Right kidney (tissue), 1 donor: ENCODE measurements at regions not wholly inside any gene's neighbourhood (a gene's known extent, or its start where the extent isn't known, plus 50 kb on each side); places are given as distances from the start of the nearest gene placed in this dataset.
"Not testable (repeated sequence)": the region's sequence is repeated elsewhere in the genome, so short reads cannot be mapped to it uniquely, and the experiment has no call there.

ENCODE experiments used
- DNase-seq: peaks from one replicate; pipeline ENCODE4 v3.0.0-alpha.2; 2016

DNA sequence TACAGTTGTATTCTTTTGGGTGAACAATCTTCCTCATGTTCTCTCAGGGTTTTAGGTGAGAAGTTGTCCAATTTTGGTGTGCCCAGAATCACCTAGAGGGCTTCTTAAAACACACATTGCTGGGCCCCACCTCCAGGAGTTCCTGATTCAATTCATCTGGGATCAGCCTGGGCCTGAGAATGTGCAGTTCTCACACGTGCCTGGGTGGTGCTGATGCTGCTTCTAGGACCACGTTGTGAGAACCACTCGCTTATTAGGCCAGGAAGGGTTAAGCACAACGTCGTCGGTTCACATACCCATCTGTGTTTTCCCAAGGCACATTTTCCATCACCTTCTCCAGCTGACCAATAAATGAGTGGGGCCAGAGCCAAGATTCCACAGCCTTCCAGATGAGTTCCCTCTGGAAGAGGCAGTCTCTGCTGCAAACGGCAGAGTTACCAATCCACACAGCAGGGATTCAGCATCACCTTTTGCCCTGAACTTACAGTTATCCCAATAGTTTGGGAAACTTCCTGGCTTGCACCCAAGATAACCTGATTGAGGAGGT lies 277.7 kb upstream of the HNRNPA3 start:
- no peak for DNase-seq

DNA sequence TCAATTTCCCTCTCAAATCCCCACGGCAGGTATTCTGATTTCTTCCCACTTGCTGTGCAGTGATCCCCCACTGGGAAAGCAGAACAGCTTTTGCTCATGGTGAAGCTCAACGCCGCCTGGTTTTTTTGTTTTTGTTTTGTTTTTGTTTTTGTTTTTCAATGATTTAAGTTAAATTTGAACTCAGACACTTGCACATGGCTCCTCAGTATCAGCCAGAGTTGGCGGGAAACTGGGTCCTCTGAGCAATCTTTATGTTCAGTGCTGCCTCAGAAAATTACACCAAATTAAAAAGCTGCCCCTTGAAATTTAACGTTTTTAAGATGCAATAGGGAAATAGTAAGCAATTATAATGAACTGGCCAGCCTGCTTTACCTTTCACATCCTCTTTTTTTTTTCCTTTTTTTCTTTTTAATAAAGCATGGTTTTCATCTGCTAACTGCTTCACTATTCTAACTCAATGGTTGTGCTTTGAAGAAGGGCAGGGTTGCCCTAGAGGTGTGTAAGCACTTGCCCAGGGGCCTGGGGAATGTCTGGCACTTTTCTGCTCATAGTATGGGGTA lies 277.0 kb upstream of the HNRNPA3 start:
- DNase-seq = no peak

DNA sequence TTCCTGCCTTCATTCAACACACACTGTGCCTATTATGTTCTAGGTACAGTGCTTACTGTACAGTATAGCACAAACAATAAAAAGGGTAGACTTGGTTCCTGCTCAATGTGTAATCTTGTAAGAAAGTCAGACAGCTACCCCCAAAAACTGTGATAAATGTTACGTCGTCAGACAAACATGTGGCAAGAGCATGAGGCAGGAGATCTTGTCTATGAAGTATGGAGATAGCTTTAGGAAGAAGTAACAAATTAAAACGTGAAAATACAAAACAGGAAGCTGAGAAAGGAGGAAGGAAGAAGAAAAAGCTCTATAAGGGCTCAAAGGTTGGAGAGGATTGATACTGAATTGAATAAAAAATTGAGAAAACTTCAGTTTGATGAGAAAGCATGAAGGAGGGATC lies 276.2 kb upstream of the HNRNPA3 start:
- DNase-seq = no peak

DNA sequence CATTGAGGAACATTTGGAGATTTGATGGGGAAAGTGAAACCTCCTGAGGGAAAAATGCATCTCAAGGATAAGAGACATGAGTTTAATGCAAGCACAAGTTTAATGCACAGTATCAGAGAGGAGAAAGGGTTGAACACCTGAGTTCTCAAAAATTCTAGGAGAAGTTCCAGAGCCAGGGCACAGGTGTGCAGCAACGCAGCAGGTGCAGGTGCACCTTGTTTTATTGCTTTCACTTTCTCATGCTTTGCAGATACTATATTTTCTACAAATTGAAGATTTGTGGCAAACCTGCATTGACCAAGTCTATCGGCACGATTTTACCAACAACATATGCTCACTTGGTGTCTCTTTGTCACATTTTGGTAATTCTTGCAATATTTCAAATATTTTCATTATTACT lies 267.6 kb upstream of the HNRNPA3 start:
- no peak for DNase-seq

DNA sequence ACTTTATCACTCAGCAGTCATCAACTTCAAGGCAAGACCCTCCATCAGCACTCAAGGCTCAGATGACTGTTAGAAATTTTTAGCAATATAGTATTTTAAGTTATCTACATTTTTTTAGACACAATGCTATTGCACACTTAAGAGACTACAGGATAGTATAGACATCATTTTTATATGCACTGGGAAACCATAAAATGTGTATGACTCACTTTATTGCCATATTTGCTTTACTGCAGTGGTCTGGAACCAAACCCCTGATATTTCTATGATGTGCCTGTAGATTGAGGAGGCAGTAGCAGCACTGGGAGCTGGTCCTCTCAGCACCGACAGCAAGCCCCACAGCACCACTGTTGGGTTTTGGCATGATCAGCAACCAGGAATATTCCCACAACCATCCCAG lies 264.8 kb upstream of the HNRNPA3 start:
- DNase-seq = no peak

DNA sequence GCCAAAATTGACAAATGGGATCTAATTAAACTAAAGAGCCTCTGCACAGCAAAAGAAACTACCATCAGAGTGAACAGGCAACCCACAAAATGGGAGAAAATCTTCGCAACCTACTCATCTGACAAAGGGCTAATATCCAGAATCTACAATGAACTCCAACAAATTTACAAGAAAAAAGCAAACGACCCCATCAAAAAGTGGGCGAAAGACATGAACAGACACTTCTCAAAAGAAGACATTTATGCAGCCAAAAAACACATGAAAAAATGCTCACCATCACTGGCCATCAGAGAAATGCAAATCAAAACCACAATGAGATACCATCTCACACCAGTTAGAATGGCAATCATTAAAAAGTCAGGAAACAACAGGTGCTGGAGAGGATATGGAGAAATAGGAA lies 261.4 kb upstream of the HNRNPA3 start:
- not testable (repeated sequence) for DNase-seq

DNA sequence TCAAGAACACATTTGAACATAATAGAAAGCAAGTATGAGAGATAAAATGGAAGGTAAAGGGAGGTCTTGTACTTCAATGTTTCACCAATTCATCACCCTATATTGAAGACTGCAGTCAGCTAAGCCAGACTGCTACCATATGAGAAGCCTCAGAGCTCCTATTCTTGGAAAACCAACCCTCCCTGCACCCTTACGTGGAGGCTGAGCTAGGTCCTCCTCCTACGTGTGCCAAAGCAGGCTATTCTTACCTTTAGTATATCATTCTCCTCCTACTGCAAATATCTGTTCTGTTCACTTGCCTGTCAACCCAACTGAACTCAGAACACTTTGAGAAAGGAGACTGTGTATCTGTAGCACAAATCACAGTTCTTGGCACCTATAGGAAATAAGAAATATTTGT lies 255.8 kb upstream of the HNRNPA3 start:
- no peak for DNase-seq

DNA sequence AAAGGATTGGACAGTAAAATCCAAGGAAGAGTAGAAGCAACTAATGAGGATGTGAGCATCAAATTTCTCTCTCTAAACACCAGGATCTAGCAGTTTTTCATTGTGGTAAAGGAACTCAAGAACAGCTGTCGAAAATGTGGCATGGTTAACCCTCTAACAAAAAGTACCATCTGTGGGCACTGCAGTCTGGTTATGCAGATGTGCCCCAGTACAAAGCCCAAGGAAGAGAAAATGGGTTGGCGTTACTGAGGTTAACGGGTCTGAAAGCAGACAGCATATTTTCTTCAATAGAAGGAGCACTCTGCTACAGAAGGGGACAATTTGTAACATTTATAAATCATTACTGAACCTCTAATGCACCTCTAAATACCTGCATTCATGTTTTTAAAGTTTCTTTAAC lies 253.0 kb upstream of the HNRNPA3 start:
- DNase-seq = no peak

DNA sequence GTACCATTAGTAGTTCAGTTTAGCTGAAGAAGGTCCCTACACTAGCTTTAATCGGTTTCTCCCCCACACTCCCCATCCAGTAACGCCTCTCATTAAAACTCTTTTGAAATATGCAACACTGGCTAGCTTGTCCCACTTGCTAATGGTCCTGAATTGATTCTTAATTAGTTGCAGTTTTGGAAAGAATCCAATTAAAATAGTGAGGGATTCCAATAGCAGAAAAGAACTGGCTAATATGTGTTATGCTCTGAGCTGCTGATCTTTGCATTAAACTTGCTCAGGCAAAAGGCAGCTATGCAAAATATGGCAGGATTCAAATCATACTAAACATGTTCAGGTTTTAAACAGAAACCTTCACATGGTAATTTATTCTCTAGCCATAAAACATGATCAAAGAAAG lies 252.5 kb upstream of the HNRNPA3 start:
- DNase-seq = no peak

DNA sequence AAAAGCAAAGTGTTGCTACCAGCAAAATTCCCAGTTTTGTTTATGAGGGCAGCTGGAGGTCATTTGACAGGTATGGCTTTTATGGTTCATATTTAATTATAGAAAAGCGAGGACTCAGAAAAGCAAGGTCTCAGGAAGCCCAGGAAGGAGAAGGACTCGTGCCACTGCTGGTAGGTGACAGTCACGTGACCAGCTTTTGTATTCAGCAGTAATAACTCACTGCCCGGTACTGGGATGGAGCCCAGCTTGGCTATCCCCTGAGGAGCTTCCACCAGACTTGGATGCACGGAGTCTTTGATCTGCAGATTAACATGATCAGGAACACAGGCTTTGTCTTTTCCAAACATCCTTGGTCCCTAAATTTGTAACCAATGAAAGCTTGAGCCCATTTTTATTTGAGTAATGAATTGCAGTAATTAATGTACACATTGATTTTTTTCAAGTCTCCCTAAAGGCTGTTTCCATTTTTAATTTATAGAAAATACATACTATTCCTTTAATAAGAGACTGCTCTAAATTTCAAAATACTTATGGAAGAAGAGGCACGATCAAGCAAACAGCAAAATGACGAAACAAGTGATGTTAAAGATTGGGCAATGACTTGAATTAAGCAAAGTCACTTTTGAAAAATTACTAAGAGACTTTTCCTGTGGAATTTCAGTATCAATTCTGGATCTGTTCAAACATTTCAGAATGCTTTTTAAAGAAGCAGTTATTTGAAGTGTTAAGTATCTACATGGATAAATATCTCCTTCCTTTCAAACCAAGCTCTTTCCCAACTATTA lies 251.7 kb upstream of the HNRNPA3 start:
- DNase-seq = no peak

DNA sequence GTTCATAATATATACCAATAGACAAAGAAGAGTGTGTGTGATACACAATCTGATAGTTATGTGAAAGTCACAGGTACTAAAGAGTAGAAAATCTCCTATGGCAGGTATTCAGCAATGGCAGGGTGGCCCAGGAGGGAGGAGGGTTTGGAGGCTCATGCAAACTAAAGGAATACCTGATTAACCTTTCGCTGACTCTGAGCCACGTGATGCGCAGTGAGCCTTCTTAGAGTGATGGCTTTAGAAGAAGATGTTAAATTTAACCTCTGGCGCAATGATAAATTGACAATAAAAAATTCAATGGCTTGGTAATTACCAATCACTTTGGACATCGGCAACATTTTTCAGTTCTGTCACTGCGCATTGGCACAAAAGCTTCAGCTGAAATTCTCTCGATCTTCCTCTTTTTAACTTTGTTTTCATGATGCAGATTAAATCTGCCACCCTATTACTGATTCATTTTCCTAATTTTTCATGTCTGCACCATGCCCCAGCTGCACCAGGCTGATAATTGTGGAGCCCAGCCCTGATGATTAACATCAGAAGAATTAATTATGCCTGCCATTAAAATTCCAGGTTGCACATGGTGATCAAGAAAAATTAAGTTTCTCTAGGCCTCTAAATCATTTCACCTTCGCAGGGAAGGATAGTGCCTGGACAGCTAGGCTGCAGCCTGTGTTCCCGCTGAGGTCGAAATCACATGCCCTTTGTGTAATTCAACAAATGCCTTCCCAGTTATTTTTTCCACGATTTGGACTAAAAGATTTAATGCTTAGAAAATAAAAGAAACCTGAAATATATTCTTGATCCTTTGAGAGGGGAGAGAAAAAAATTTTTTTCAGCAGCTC lies 250.6 kb upstream of the HNRNPA3 start:
- no peak for DNase-seq

DNA sequence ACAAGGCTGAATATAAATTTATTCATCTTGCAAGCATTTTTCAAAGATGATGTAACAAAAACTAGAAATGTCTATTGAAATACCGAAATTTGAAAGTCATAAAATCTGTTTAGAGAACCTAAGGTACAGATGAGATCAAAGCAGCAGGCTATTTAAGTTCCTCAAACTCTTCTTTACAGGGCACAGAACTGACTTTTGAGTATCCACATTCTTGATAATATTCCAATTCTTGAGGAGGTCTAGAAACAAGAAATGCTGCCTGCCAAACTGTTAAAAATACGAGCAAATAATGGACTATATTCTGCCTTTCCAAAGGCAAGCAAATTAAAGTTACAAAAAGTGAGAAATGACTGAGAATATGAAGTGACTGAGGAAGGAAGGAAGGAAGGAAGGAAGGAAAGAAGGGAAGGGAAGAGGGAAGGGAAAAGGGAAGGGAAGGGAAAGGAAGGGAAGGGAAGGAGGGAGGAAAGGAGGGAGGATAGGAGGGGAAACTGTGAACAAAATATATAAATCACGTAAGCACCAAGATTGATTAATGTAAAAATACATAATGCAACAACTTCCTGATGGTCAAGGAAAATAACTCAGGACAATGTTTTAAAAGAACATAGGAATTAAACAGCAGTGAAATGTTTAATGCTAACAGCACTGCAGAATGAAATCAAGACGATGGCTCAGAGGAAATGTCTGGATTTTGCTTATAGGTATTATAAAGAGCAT lies 248.9 kb upstream of the HNRNPA3 start:
- no peak for DNase-seq

DNA sequence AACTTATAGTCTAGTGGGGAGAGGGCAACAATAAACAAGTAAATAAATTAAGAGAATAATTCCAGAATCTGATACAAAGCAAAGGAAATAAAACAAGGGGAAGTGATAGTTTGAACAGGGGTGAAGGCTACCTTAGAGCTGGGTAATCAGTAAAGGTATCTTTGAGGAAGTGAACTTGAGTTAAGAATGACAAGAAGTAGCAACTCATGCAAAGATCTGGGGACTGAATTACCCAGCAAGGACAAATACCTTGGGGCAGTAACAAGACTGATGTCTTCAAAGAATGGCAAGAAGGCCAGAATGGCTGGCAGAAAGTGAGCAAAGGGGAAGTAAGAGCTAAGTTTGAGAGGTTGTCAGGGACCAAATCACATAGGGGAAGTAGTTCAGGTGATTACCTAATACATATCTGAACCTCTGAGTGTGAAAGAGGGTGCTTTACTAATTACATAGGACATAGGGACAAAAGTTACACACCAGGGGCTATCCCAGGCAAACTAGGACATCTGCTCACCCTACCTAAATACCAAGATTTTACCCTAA lies 244.6 kb upstream of the HNRNPA3 start:
- no peak for DNase-seq

DNA sequence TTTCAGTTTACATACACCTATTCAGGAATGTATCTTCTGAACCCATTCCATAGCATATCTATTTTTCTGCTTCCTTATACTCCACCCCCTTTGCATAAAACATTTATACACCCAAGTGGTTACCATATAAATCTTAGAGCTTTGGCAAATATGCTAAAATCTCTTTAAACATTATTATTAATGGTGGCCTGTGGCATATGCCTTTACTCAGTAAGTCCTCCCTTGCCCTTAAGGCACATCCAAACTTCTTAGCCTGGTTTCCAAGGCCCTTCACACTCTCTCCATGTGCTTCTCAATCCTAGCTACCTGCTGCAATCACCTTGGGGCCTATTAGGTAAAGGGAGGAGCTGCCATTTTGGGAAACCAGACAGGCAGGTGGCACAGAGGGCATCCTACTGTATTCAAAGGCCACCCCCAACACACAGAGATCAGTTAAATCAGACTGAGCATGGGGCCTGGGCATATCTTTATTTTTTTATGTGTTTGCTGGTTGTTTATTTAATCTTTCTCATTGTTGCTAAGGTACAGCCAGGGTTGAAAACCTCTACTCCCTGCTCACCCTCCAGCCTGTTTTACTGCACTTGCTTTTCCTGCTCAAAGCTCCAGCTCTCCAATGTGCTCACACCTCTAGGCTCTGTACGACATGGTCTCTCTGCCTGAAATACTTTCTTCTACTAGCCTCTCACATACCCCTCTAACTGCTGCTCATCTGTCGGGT lies 242.8 kb upstream of the HNRNPA3 start:
- no peak for DNase-seq

DNA sequence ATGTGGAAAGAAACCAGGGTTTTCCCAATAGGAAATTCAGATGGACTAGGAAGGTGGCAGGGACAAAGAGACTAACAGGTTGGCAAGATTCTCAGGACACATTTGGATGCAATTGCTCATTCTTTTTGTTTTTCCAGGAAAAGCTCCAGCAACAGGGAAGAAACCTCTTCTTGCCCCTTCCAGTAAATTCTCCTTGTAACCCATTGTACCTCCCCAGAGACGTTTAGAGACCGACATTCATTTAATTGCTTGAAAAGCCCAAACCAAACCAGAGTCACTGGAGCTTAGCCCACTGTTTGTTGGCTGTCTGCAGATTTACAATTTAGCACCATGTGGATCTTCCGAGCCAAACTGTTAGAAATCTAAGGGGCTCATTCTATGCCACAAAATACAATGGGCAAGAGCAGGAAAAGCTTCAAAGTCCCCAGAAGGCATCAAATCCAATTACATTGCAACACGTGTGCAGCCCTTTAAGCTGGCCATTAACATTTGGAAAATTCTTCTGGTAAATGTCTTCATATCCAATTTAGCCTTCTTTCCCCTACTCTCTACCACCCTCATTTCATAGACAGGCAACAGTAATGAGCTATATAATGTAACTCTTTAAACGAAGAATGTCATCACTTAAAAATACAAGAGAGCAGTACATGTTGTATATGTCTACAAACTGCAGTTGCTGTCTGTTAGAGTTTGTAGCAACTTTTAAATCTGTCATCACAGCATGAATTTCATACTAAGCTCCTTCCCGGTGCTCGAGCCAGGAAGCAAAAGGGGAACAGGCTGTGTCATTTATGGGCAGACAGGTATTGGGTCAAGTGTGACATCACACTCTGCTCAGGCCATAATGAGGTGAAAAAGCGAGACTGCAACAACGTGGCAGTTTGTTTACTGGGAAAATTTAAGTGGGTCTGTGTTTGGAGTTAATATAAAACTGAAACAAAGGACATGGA lies 235.6 kb upstream of the HNRNPA3 start:
- no peak for DNase-seq

DNA sequence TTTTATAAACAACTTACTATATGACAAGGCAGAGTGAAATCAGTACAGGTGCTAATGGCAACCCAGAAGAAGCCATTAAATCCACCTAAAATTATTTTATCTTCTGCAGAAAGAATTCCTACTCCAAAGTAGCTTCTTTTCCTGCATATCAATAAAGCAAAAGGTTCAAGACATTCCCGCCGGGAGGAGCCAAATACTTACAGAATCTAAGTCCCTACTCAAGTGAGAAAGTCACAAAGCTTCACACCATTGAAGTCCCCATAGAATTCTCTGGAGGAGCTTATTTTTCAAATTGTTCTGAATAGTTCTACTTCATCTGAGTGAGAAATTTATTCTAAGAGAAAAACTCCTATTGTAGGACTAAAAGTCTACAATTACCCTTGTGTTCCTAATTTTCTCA lies 233.7 kb upstream of the HNRNPA3 start:
- DNase-seq = no peak

DNA sequence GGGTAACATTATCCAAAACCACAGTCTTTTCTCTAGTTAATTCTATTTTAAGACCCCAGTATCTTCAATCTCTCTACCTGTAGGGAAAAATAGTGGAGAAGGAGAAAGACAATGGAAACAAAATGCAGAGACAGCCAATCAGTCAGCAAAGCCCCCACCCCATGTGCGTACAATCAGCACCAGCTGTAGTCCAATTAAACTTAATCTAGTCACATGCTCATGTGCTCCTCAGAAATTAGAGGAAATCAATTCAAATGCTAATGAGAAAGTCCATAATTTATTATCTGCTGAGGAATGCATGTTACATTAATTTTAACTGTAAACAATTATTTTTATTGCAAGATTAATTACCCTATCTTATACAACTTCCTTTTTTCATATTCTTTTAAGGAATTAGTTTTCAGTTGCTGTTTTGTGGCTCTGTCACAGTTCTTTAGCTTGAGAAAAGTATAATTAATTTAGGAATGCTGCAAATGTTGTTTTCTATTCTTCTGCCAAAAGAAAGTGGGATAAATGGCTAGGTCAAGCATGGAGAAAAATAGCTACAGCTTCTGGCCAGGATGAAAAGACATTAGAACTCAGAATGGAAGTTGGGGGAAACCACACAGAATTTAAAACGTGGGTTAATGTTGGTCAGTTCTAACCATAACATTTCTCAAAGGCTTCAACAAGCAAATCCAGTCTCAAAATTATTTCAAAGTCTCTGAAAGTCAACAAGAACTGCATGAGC lies 232.4 kb upstream of the HNRNPA3 start:
- DNase-seq = peak; percentile 22

DNA sequence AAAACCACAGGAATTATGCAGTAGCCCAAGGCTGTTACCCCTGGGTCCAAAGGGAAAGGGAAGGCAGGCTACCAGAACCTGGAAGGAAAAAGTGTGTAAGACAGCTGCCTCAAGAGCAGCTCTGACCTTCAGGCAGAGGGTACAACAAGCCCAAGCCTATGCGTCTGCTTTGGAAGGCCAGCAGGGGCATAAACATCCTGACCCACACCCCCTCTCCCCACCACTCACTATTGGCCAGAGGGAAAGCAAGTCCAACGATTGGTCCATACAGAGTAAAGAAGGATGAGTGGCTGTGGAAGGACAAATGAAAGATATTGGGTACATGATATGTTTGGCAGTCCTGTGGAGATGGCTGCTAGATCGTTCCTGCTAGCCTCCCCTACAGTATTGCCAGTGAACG lies 227.6 kb upstream of the HNRNPA3 start:
- DNase-seq = no peak

DNA sequence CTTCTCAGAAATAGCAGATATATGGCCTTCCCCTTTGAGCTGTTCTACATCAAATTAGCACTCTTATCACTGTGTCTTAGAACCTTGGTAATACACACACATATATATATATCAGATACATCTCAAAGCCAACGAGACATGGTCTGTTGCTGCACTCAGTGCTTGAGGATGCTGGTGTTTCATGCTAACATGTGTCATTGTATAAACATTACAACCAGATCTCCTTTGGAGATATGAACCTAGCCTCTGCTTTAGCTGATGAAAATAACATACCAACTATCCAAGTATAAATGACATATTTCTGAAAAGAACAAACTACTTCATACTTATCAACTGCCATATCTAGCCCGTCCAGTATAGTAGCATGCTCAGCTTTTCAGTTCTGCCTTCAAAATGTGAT lies 226.7 kb upstream of the HNRNPA3 start:
- no peak for DNase-seq

DNA sequence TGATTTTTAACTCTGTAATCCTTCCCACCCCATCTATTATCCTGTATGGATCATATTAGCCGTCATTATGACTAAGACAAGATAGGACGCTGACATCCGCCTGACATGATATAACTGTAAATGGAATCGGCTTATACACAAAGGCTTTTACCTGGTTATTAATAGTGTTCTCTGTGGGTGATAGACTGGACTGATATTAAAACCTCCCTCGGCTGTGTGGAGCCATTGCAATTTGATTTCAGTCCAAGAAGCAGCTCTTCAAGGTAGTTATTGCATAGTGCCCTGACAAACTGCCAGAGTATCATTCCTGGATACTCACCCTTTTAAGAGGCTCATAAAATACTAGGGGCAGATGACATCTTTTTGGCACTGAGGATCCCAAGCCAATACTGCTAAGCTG lies 226.1 kb upstream of the HNRNPA3 start:
- no peak for DNase-seq
